Ishikawa (cell line): ENCODE measurements at regions not wholly inside any gene's neighbourhood (a gene's known extent, or its start where the extent isn't known, plus 50 kb on each side); places are given as distances from the start of the nearest gene placed in this dataset.

Experiments used
- CEBPB ChIP-seq: IDR thresholded peaks from 2 replicates; pipeline ENCODE4 v1.6.1; 2012
- CREB1 ChIP-seq: IDR thresholded peaks from 2 replicates; pipeline ENCODE4 v1.6.1; 2012; ENCODE audit warnings: low read depth
- EGR1 ChIP-seq: IDR thresholded peaks from 2 replicates; pipeline ENCODE4 v1.6.1; 2012
- EP300 ChIP-seq: IDR thresholded peaks from 2 replicates; pipeline ENCODE4 v1.6.1; 2012; ENCODE audit warnings: borderline replicate concordance
- FOXM1 ChIP-seq: IDR thresholded peaks from 2 replicates; pipeline ENCODE4 v1.6.1; 2012; ENCODE audit warnings: low read depth, borderline replicate concordance
- NFIC ChIP-seq: IDR thresholded peaks from 2 replicates; pipeline ENCODE4 v1.6.1; 2012
- RAD21 ChIP-seq: IDR thresholded peaks from 2 replicates; pipeline ENCODE4 v1.6.1; 2012; ENCODE audit warnings: low read depth
- TAF1 ChIP-seq: IDR thresholded peaks from 2 replicates; pipeline ENCODE4 v1.6.1; 2012; ENCODE audit warnings: low read depth, mild to moderate bottlenecking
- TCF12 ChIP-seq: IDR thresholded peaks from 2 replicates; pipeline ENCODE4 v1.6.1; 2012; ENCODE audit warnings: low read depth
- TEAD4 ChIP-seq: IDR thresholded peaks from 2 replicates; pipeline ENCODE4 v1.6.1; 2012
- YY1 ChIP-seq: IDR thresholded peaks from 2 replicates; pipeline ENCODE4 v1.6.1; 2012; ENCODE audit warnings: low read depth
- ZBTB7A ChIP-seq: IDR thresholded peaks from 2 replicates; pipeline ENCODE4 v1.6.1; 2012; ENCODE audit warnings: low read depth
- TF ChIP-seq, protein P1 (sequence below): IDR thresholded peaks from 2 replicates; pipeline ENCODE4 v1.6.1; 2012
- TF ChIP-seq, protein P2 (sequence below): IDR thresholded peaks from 2 replicates; pipeline ENCODE4 v1.6.1; 2012
- TF ChIP-seq, protein P3 (sequence below): IDR thresholded peaks from 2 replicates; pipeline ENCODE4 v1.6.1; 2012; ENCODE audit warnings: low read depth, mild to moderate bottlenecking

DNA sequence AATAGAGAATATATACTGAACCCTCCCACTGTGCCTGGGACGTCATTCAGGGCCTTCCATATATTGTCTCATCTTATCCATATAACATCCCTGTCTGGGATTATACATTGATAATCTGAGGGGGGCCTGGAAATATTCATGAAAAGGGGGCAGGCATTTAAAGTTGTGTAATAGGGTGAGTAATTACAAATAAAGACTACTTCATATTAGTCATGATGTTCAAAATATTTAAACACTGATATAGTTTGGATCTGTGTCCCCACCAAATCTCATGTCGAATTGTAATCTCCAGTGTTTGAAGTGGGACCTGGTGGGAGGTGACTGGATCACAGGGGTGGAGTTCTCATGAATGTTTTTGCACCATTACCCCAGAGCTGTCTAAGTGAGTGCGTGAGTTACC is 97.8 kb downstream of the AQP9 start:
- TF ChIP-seq FOXM1 (no peak), EGR1 (no peak), TAF1 (no peak), TEAD4 (no peak), YY1 (no peak)
- TF ChIP-seq, protein P1, sequence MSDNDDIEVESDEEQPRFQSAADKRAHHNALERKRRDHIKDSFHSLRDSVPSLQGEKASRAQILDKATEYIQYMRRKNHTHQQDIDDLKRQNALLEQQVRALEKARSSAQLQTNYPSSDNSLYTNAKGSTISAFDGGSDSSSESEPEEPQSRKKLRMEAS, result no peak
- TF ChIP-seq, protein P2, sequence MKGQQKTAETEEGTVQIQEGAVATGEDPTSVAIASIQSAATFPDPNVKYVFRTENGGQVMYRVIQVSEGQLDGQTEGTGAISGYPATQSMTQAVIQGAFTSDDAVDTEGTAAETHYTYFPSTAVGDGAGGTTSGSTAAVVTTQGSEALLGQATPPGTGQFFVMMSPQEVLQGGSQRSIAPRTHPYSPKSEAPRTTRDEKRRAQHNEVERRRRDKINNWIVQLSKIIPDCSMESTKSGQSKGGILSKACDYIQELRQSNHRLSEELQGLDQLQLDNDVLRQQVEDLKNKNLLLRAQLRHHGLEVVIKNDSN, result no peak
- TF ChIP-seq, protein P3, sequence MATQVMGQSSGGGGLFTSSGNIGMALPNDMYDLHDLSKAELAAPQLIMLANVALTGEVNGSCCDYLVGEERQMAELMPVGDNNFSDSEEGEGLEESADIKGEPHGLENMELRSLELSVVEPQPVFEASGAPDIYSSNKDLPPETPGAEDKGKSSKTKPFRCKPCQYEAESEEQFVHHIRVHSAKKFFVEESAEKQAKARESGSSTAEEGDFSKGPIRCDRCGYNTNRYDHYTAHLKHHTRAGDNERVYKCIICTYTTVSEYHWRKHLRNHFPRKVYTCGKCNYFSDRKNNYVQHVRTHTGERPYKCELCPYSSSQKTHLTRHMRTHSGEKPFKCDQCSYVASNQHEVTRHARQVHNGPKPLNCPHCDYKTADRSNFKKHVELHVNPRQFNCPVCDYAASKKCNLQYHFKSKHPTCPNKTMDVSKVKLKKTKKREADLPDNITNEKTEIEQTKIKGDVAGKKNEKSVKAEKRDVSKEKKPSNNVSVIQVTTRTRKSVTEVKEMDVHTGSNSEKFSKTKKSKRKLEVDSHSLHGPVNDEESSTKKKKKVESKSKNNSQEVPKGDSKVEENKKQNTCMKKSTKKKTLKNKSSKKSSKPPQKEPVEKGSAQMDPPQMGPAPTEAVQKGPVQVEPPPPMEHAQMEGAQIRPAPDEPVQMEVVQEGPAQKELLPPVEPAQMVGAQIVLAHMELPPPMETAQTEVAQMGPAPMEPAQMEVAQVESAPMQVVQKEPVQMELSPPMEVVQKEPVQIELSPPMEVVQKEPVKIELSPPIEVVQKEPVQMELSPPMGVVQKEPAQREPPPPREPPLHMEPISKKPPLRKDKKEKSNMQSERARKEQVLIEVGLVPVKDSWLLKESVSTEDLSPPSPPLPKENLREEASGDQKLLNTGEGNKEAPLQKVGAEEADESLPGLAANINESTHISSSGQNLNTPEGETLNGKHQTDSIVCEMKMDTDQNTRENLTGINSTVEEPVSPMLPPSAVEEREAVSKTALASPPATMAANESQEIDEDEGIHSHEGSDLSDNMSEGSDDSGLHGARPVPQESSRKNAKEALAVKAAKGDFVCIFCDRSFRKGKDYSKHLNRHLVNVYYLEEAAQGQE, result no peak

DNA sequence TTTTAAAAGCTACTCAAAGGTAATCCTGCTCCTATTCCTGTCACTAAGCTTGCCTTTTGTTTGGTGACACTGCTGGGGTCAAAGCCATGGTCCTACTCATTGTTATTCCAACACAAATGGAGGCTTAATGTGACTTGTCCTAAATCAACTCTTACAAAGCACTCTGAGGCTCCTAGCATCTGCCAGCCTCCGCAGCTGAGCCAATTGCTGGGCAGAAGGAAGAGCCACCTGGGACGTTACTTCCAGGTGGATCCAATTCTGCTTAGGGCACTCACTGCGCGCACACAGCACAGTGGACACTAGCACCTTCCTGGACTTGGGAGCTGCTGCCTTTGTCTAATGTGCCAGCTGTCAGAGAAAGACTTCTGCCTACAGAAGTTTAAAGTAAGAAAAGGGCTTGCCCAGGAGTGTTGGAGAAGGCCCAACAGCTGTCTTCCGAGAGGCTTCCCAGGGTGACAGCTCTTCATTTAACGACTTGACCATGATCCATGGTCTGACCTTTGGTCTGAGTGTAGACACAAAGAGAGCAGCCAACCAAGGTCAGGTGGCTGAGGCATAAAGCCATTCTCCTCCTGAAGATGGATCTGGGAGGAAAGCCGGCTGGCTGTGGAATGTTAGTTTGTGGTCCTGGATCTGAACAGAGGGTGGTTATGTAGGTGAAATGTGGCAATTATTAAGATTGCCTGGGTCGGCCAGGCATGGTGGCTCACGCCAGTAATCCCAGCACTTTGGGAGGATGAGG is 102.2 kb downstream of the AQP9 start:
- TF ChIP-seq, protein P2, result no peak
- no peak for TF ChIP-seq YY1
- TF ChIP-seq CREB1, result no peak
- no peak for TF ChIP-seq EGR1
- TF ChIP-seq, protein P3, result no peak
- TF ChIP-seq ZBTB7A, result no peak
- no peak for TF ChIP-seq TCF12
- TF ChIP-seq, protein P1, result no peak
- TF ChIP-seq TEAD4, result no peak
- TF ChIP-seq RAD21, result no peak
- no peak for TF ChIP-seq TAF1
- TF ChIP-seq EP300, result no peak
- no peak for TF ChIP-seq NFIC
- TF ChIP-seq CEBPB, result no peak
- TF ChIP-seq FOXM1, result no peak

DNA sequence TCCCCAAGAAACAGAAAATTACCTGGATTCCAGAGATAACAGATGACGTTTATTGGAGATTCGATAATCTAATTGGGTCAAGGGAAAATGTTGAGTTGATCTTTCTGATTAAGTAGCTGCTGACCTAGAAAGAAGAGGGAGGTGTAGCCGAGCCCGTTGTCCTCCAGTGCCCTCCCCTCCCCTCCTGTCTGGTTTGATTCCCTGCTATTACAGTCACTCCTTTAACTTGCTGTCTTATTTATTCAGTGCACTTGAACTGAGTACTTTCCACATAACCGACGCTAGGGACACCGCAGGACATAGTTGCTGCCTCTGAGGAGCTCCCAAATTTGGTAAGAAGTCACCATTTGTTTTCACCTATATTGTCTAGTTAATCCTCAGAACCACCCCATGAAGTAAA is 103.7 kb downstream of the AQP9 start:
- peak; percentile 20 for TF ChIP-seq RAD21
- no peak for TF ChIP-seq YY1

DNA sequence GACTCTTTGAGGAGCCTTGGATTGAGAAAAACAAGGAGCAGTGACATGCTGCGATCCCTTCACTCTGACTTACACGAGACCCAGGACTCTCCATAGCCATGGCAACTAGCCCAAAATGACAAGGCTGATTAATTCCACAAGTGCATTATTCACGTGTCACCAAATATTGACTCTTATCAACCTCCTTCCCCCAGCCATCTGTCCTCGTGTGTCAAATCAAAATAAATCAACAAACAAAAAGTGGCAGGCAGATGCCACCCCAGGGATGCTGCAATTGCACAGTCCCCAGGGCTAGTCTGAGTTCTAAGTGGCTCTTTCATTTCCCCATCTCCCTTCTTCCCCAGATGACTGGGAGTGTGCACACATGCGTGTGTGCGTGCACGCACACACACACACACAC is 104.9 kb downstream of the AQP9 start:
- TF ChIP-seq EP300 (no peak), CREB1 (no peak), RAD21 (no peak), EGR1 (no peak), TAF1 (no peak), NFIC (no peak), TEAD4 (no peak)

DNA sequence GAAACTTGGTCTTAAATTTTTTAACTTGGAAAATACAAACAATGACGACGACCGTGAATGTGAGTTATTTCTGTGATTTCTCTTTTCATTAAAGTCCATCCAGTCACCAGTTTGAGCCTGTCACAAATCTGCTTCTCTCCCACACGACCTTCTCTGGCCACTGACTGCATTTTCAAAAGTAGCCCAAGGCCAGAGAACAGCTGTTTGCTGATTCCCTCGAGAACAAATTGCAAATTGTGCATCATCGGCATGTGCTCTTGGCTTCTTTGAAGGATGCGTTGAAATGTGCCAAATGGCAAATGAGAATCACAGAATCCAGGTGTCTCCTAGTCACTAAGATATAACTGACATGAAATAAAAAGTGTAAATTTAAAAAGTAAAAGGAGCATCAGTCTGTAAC is 106.4 kb downstream of the AQP9 start:
- no peak for TF ChIP-seq YY1
- TF ChIP-seq, protein P1, result no peak
- no peak for TF ChIP-seq ZBTB7A
- TF ChIP-seq RAD21, result no peak
- TF ChIP-seq TCF12, result no peak
- TF ChIP-seq TAF1, result no peak
- no peak for TF ChIP-seq CREB1
- TF ChIP-seq, protein P3, result no peak
- no peak for TF ChIP-seq EP300
- TF ChIP-seq, protein P2, result no peak
- no peak for TF ChIP-seq TEAD4
